IPS-11a (cell line): ENCODE measurements at regions not wholly inside any gene's neighbourhood (a gene's known extent, or its start where the extent isn't known, plus 50 kb on each side); places are given as distances from the start of the nearest gene placed in this dataset.

ENCODE experiments used
- H3K4me3 ChIP-seq: one replicate; pipeline ENCODE4 v1.5.1; 2013; ENCODE audit warnings: low read depth, low read length, control low read depth

- no peak overlapping the region for H3K4me3 ChIP-seq
Measured at GRCh38 chr9:129507805-129508204, 113.1 kb downstream of the C9orf50 start.

- no peak overlapping the region for H3K4me3 ChIP-seq
Measured at GRCh38 chr9:129506892-129507291, 114.0 kb downstream of the C9orf50 start.

GRCh38 chr9:129506041-129506440 is 114.9 kb downstream of the C9orf50 start:
- H3K4me3 ChIP-seq = no peak overlapping the region

- no peak overlapping the region for H3K4me3 ChIP-seq
Measured at GRCh38 chr9:129505270-129505902, 115.5 kb downstream of the C9orf50 start.

DNA sequence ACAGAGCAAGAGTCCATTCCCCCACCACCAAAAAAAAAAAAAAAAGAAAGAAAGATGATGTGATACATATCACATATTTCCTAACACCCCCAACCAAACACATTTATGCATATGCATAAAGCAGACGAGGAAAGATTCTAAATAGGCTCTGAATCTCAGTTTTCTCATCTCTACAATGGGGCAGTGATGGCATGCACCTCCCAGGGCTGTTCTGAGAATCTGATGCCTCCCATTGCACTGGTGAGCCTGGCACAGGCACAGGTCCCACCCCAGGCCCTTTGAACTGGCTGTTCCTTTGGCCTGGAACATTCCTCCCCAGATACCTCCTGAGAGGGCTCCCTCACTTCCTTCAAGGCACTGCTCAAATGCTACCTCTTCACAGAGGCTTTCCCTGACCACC is 116.5 kb downstream of the C9orf50 start:
- H3K4me3 ChIP-seq = no peak overlapping the region

DNA sequence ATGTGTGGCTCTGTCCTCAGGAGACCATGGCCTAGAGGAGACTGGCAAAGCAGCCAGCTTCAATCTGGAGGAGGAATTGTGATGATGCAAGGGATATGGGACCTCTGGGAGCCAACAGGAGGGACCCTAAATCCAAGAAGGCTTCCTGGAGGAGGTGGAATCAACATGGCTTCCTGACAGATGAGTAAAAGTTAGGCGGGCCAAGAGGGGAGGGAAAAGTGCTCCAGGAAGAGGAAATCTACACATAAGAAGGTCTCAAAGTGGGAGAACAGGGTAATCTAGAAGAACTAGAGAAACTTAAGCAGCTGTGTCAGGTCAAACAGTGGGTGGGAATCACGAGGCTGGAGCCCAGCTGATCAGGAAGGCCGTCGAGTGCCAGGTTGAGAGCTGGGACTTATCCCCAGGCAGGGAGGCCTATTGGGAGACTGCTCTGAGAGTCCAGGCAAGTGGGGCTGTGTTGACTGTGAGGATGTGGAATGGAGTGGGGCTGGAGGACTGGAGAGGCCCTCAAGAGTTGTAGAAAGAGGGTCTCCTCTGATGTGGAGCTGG is 119.1 kb downstream of the C9orf50 start:
- H3K4me3 ChIP-seq = no peak overlapping the region

DNA sequence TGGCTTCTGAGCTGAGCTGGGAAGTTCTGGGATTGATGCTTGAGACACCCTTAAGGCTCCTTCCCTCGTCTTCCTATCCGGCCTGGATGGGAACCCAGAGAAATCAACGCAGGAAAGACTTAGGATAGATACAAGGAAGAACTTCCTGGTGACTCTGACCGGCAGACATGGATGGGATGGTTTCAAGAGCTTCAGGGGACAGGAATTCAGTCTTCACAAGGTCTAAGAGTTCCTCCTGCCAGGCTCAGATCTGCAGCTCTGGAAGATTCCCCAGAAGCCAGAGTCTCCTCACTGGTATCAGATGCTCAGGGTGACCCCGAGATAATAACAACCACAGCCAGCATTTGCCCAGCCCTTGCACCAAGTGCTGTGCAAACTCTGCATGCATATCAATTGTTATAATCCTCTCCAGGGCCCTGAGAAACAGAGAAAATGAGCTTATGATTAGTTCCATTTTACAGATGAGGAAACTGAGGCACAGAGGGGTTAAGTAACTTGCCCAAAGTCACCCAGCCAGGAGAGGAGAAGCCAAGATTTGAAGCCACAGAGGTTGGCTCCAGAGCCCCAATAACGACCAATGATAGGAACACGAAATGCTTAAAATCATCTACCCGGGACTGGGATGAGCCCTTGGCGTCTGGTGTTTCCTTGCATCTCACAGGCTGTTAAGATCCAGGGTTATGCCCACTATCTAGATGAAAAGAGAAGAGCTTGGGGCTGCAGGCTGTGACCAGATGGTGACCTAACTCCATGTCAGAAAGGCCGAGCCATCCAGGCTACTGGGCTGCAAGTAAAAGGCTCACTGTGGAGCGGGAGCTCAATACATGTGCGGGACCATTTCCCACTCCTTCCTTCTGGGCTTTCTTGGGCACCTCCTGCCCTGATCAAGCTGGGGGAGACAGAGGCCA is 119.8 kb downstream of the C9orf50 start:
- H3K4me3 ChIP-seq = no peak overlapping the region

DNA sequence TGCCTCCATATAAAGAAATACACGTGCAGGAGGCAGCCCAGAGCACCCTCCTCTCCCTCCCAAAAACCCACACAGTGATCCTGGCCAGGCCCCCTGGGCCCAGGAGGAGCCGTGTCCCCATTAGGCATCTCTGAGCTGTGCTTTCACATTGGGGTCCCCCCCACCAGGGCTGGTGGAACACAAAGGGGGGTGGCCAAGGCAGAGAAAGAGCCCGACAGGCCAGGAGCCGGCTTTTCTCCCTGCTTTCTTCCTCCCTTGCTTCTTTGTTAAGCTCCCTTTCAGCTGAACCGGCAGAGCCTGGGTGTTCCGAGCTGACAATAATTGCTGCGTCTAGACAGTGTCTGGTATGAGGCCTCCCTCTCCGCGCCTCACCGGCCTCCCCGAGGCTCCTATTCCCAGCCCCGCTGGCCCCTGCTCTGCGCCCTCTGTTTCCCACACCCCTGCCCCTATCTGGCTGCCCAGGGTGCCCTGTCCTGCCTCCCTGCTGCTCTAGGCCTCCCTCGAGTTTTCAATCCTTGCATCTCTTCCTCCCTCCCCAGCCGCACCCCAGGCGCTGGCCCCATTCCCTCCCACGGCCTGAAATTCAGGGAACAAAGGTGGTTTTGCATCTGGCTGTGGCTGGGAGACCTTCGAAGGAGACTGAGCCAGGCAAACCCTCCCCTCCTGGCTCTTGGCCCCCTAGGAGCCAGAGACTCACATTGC is 120.6 kb downstream of the C9orf50 start:
- H3K4me3 ChIP-seq = no peak overlapping the region

DNA sequence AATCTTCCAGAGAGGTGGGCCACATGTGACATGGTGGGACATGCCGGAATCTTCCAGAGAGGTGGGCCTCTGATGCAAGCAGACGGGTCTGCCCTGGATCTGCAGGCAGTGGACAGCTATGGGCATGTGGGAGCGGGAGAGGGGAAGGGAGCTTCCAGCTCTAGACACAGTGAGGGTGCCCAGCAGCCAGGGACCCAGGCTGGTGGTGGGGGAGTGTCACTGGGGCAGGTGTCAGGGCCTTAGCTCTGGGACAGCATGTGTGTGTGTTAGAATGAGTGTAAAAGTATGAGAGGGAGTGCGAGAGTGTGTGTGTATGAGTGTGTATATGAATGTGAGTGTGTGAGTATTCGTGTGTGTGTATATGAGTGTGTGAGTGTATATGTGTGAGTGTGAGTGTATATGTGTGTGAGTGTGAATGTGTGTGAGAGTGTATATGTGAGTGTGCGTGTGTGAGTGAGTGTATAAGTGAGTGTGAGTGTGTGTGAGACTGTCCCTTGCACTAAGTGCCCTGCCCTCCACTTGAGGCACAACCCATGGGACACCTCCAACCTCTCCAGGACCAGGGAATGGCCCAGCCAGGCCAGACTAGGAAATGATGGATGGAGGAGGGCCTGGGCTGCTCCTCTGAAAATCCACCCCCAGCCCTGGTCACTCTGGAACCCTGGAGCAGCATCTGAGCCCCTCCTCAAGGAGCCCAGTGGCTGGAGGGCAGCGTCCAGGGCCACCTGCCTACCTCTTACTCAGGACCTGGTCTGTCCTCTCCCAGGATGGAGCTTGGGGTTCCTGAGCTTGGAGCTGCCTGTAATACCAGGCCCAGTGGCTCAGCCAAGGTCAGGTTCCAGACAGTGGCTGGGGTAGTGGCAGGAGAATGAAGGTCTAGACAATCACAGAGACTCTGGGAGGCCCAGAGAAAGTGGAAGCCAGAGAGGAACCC is 122.2 kb downstream of the C9orf50 start:
- H3K4me3 ChIP-seq = no peak overlapping the region

DNA sequence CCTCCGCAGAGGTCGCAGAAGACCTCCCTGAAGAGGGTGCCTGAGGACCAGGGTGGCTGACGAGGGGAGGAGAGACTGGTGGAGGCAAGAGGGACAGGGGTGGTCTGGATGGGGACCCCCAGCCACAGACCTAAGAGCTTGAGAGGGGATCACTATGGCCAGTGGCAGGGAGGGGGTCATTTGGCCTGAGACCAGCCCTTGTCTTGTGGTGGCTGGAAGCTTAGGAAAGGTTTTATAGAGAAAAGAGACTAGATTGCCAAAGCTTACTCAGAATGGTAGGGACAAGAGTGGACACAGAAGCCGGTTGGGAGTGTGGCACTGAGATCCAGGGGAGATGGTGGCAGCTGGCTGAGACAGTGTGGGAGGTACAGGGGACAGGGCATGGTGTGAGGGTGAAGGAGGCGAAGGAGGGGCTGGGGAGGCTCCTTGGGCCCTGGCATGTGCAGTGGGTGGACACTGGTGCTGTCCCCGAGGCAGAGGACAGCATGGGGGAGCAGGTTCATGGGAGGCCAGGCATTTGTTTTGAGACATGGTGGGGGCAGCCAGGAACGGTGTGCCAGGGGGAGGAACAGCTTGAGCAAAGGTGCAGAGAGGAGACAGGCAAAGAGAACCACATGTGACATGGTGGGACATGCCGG is 123.0 kb downstream of the C9orf50 start:
- H3K4me3 ChIP-seq = no peak overlapping the region

- H3K4me3 ChIP-seq = no peak overlapping the region
Measured at GRCh38 chr9:129497005-129497812, 123.7 kb downstream of the C9orf50 start.

DNA sequence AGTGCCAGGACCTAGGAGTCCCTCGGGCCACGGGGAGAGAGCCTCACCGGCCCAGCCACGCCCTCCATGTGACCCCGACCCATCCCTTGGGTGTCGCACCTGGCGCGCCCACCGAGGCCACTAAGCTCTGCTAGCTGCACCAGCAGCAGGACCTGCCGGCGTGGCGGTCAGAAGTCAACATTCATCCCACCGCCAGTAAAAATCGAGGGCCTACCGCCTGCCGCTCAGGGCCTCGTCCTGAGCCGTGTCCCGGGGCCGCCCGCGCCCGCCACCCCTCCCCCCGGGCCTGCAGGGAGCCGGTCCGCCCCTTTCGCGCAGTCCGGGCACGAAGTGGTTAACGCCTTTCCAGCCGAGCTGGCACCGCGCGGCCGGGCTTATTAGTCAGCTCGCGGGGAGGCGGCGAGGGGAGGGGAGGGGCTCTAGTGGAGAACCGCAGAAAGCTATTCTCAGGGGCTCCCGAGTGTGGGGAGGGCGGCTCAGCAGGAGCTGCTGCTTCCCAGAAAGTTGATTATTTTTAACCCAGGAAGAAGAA is 124.4 kb downstream of the C9orf50 start:
- peak overlapping the region; percentile 44 for H3K4me3 ChIP-seq

DNA sequence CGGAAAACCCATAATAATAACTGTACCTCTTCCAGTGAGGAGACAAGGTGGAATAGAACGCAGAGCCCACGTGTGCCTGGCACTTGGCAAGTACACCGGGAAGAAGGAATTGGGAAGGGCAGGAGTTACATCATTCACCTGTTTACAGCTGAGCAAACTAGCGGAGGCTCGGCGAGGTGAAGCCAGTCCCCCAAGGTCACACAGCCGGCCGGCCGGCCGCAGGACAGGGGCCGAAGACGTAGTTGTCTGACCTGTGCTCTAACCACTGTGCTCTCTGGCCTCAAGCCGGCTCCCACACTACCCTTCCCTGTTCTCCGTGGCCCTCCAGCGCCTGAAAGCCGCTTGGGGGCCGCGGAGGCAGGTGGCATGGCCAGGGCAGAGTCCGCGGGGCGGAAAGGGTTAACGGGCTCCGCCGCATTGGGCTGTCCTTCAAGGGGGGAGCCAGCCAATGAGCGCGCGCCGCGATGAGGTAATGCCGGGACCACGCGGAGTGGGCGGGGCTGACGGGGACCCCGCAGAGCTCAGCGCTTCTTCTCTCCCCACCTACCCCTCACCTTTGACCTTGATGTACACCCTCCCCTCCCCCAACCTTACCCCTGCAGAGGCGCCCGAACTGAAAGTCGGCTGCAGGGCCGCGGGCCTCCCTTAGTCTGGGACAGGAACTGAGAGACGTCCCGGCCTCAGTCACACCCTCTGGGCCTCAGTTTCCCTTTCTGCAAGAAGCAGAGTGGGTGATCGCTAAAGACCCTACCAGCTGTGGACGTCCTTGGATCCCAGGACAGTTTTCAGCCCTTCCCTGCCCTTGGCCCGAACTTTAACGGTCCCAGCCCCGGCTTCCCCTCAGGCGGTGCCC is 125.1 kb downstream of the C9orf50 start:
- H3K4me3 ChIP-seq = peak overlapping the region; percentile 44

DNA sequence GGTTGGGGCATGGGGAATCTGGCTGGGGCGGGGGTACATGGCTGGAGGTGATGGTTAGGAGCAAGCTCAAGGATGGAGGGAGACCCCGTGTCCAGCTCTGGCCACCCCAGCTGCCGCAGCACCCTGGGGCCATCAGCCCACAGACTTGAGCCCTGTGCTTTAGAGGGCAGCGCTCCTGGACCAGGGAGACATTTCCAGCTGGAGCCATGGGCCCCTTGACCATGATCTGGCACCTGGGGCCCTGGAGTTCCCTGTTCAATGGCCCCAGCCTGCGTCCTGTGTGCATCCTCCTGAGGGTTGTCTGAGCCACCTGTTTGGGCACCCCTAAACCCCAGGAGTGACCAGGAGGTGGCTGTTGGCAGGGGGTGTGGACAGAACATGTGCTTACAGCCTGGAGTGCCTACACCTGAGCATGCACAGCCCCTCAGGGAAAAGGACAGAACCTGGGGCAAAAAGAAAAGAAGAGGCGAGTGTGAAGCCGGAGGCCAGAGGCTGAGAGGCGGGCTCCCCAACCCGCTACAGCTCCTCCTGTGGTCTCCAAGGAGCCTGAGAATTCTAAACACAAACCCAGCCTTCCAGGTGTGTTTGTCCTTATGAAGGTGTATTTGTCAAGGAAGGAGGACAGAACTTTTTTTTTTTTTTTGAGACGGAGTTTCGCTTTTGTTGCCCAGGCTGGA is 126.7 kb downstream of the C9orf50 start:
- H3K4me3 ChIP-seq = no peak overlapping the region

- H3K4me3 ChIP-seq = no peak overlapping the region
Measured at GRCh38 chr9:129493706-129494047, 127.2 kb downstream of the C9orf50 start.

DNA sequence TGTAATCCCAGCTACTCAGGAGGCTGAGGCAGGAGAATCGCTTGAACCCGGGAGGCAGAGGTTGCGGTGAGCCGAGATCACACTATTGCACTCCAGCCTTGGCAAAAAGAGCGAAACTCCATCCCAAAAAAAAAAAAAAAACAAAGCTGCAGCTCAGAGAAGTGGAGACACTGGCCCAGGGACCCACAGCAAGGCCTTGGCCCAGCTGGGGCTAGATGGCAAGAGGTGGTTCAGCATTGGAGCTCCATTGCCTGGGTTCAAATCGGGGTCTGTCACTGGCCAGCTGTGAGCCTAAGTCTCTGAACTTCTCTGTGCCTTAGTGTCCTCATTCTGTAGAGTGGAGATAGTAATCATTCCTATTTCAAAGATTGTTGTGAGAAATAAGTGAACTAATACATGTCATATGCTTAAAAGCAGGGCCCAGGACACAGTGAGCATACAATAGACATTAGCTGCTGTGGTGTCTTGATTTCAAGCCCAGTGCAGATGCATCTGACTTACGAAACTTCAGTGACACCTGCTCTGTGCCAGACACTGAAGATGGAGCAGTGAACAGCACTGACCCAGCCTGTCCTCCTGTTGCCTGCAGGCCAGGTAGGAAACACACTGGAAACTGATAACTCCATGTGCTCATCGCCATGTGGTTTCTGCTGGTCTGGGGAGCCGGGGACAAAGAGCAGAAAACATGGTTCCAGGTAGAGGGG is 127.7 kb downstream of the C9orf50 start:
- no peak overlapping the region for H3K4me3 ChIP-seq

GRCh38 chr9:129491487-129491855 is 129.4 kb downstream of the C9orf50 start:
- H3K4me3 ChIP-seq = no peak overlapping the region
